ENCODE measurements at regions not wholly inside any gene's neighbourhood (a gene's known extent, or its start where the extent isn't known, plus 50 kb on each side); places are given as distances from the start of the nearest gene placed in this dataset.

GRCh38 chr10:110437351-110437605, 60.4 kb upstream of the DUSP5 start:
- no CpG with 5 or more reads among the region's 3 CpGs for WGBS, 2 donors (ENCODE audit: low coverage in 1 of 2)
- Histone ChIP-seq H3K4me1 (no peaks in the 10 kb centered on the region), H3K4me3 (no peak overlapping the region), H3K36me3 (no peaks in the 10 kb centered on the region), H3K27me3 (no peaks in the 10 kb centered on the region), H3K9me3 (no peaks in the 10 kb centered on the region), H3K27ac (no peak overlapping the region)
- no peak for ATAC-seq
- TF ChIP-seq POLR2A (IDR thresholded peaks at IDR 0.05) (no peak), POLR2AphosphoS5 (IDR thresholded peaks at IDR 0.05) (no peak), CTCF (IDR thresholded peaks at IDR 0.05) (no peak), EP300 (IDR thresholded peaks at IDR 0.05) (no peak)

GRCh38 chr10:110437761-110438341, 59.9 kb upstream of the DUSP5 start:
- Histone ChIP-seq H3K4me1 (no peaks in the 10 kb centered on the region), H3K27me3 (no peaks in the 10 kb centered on the region), H3K9me3 (no peaks in the 10 kb centered on the region), H3K27ac (no peak overlapping the region), H3K36me3 (no peaks in the 10 kb centered on the region), H3K4me3 (no peak overlapping the region)
- no peak for ATAC-seq
- 80% methylated on average over 1 of the region's 11 CpGs; no CpG with 5 or more reads in 1 of the 2 donors for WGBS, 2 donors (ENCODE audit: low coverage in 1 of 2)
- TF ChIP-seq POLR2A (IDR thresholded peaks at IDR 0.05) (no peak), CTCF (IDR thresholded peaks at IDR 0.05) (no peak), EP300 (IDR thresholded peaks at IDR 0.05) (no peak)

- ATAC-seq, result no peak
- no peaks in the 10 kb centered on the region for H3K9me3 ChIP-seq
- H3K27ac ChIP-seq, result no peak overlapping the region
Measured at GRCh38 chr10:110442746-110443145, 55.0 kb upstream of the DUSP5 start.

GRCh38 chr10:110443239-110444003, 54.3 kb upstream of the DUSP5 start:
- no peak for TF ChIP-seq EP300 (IDR thresholded peaks at IDR 0.05)
- no peak for TF ChIP-seq POLR2A (IDR thresholded peaks at IDR 0.05)
- TF ChIP-seq POLR2AphosphoS5 (IDR thresholded peaks at IDR 0.05), result no peak
- no peak for TF ChIP-seq CTCF (IDR thresholded peaks at IDR 0.05)
- peaks cover 3% of the 10 kb centered on the region for H3K27me3 ChIP-seq
- no peaks in the 10 kb centered on the region for H3K4me1 ChIP-seq
- no peaks in the 10 kb centered on the region for H3K9me3 ChIP-seq
- H3K4me3 ChIP-seq, result no peak overlapping the region
- WGBS, 2 donors (ENCODE audit: low coverage in 1 of 2), result 93% methylated on average over 7 of the region's 12 CpGs; no CpG with 5 or more reads in 1 of the 2 donors
- H3K36me3 ChIP-seq, result no peaks in the 10 kb centered on the region
- ATAC-seq, result no peak
- H3K27ac ChIP-seq, result no peak overlapping the region

More at GRCh38 chr10:110442746-110443145, 55.0 kb upstream of the DUSP5 start:
- WGBS, 2 donors (ENCODE audit: low coverage in 1 of 2), result 92 to 100% methylated on average over 1 to 2 of the region's 4 CpGs
- Histone ChIP-seq H3K27me3 (no peaks in the 10 kb centered on the region), H3K4me1 (no peaks in the 10 kb centered on the region), H3K36me3 (no peaks in the 10 kb centered on the region), H3K4me3 (no peak overlapping the region)
- TF ChIP-seq CTCF (IDR thresholded peaks at IDR 0.05) (no peak), EP300 (IDR thresholded peaks at IDR 0.05) (no peak), POLR2AphosphoS5 (IDR thresholded peaks at IDR 0.05) (no peak), POLR2A (IDR thresholded peaks at IDR 0.05) (no peak)

- H3K27ac ChIP-seq, result no peak overlapping the region
- H3K4me3 ChIP-seq, result no peak overlapping the region
- peaks cover 6% of the 10 kb centered on the region for H3K27me3 ChIP-seq
- no peaks in the 10 kb centered on the region for H3K4me1 ChIP-seq
- no peaks in the 10 kb centered on the region for H3K9me3 ChIP-seq
- no peaks in the 10 kb centered on the region for H3K36me3 ChIP-seq
- TF ChIP-seq EP300 (IDR thresholded peaks at IDR 0.05) (no peak), CTCF (IDR thresholded peaks at IDR 0.05) (no peak), POLR2A (IDR thresholded peaks at IDR 0.05) (no peak), POLR2AphosphoS5 (IDR thresholded peaks at IDR 0.05) (no peak)
- ATAC-seq, result no peak
Measured at GRCh38 chr10:110444004-110444337, 53.7 kb upstream of the DUSP5 start.

Data from gastroesophageal sphincter (tissue), 4 donors.